C4-2B (cell line): ENCODE measurements at regions not wholly inside any gene's neighbourhood (a gene's known extent, or its start where the extent isn't known, plus 50 kb on each side); places are given as distances from the start of the nearest gene placed in this dataset.

Source experiments
- H3K27ac ChIP-seq: fragments of 450-650 bp; 2 replicates; pipeline ENCODE4 v1.5.1; 2017
- CTCF ChIP-seq: fragments of 450-650 bp; conservative IDR thresholded peaks from 2 replicates; pipeline ENCODE4 v1.5.1; 2017; ENCODE audit warnings: mild to moderate bottlenecking
- ZFX ChIP-seq: fragments of 450-650 bp; IDR thresholded peaks from 2 replicates; pipeline ENCODE4 v1.6.1; 2017

GRCh38 chr2:45203400-45203799 is 194.1 kb upstream of the SIX2 start:
- no peak overlapping the region for H3K27ac ChIP-seq
- TF ChIP-seq ZFX (no peak), CTCF (no peak)

GRCh38 chr2:45199973-45200372 is 190.7 kb upstream of the SIX2 start:
- no peak overlapping the region for H3K27ac ChIP-seq
- TF ChIP-seq CTCF (no peak), ZFX (no peak)

- no peak overlapping the region for H3K27ac ChIP-seq
- TF ChIP-seq CTCF = no peak
- TF ChIP-seq ZFX = no peak
Measured at GRCh38 chr2:45195916-45196315, 186.7 kb upstream of the SIX2 start.

GRCh38 chr2:45194596-45194995 is 185.3 kb upstream of the SIX2 start:
- H3K27ac ChIP-seq = no peak overlapping the region
- no peak for TF ChIP-seq CTCF
- no peak for TF ChIP-seq ZFX

- H3K27ac ChIP-seq = no peak overlapping the region
- TF ChIP-seq CTCF = no peak
- TF ChIP-seq ZFX = no peak
Measured at GRCh38 chr2:45193581-45193980, 184.3 kb upstream of the SIX2 start.

- TF ChIP-seq CTCF (no peak), ZFX (no peak)
- no peak overlapping the region for H3K27ac ChIP-seq
Measured at GRCh38 chr2:45192991-45193390, 183.7 kb upstream of the SIX2 start.

- TF ChIP-seq ZFX (no peak), CTCF (no peak)
Measured at GRCh38 chr2:45192481-45192880, 183.2 kb upstream of the SIX2 start.

More at GRCh38 chr2:45192481-45192880, 183.2 kb upstream of the SIX2 start:
- no peak overlapping the region for H3K27ac ChIP-seq
